HG03175 (cell line): ENCODE measurements at regions not wholly inside any gene's neighbourhood (a gene's known extent, or its start where the extent isn't known, plus 50 kb on each side); places are given as distances from the start of the nearest gene placed in this dataset.

ENCODE experiments used
- ATAC-seq: cut with Tn5 transposase; IDR thresholded peaks from one replicate; pipeline ENCODE4 v1.9.1; 2021; ENCODE audit warnings: mild to moderate bottlenecking, moderate library complexity; ENCODE audit not compliant: unreplicated experiment

DNA sequence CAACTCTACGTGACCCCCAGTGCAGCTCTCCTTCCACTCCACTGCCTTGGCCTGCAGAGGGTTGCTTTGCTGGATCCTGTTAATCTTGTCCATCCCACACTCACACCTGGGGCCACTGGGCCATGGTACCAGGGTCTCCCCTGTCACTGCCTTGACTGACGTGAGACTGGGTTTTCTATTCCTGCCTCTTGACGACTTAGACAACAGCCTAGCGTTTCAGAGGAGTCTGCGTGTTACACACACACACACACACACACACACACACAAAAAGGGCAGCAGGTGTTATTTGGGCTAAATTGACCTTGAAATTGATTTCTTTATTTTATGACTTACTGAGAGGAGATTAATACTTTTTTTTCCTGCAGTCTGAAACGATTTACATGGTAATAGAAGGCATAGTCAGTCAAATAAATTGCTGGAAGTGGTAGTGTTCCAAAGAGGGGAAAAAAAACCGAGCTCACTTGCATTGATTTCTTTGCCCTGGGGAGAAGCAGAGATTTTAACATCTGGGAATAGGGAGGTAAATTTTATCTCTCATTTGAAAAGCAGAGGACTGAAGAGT is 492.3 kb upstream of the EEF2KMT start:
- no peak for ATAC-seq

DNA sequence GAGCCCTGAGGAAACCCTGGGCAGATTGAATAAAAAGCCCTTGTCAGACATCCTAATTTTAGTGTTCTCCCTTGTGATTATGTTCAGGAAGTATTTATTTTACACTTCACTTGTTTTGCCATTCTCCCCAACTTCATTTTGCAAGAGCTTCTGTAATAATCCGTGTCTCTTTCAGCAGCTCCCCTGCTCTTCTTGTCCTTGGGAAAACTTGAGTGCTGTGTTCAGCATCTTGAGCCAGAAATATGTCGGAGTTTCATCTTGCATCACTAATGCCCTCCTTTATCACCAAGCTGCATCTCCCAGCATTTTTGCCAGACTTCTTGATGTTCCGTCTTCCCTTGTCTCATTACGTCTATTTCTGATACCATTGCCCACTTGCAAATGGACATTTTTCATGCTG is 486.5 kb upstream of the EEF2KMT start:
- no peak for ATAC-seq

DNA sequence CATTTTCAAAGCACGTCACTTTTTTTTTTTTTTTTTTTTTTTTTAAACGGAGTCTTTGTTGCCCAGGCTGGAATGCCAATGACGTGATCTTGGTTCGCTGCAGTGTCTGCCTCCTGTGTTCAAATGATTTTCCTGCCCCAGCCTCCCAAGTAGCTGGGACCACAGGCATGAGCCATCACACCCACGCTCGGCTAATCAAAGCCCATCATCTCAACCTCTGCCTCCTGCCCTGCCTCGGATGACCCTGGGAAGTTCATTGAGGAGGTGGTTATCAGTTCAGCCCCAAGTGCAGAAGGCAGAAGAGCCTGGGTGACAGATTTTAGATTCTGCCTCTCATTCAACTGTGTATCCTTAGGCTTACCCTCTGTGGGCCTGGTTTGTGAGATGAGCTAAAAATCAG is 484.9 kb upstream of the EEF2KMT start:
- ATAC-seq = no peak

DNA sequence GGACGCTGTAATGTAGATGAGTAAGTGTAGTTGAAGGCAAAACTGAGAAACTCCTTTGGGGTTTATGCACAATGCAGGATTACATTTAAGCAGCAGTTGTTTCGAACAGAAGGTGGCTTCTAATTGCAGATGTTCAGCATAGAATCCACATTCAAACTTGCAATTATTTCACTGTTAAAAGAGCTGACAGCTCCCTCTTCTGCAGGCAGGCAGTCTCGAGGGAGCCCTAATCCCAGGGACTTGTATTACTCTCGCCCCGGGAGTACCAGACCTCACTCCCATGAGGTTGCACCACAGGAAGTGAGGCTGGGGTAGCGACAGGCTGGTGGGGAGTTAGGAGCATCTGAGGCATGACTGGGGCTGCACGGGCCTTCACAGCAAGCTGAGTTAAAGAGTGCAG is 484.3 kb upstream of the EEF2KMT start:
- ATAC-seq = no peak

DNA sequence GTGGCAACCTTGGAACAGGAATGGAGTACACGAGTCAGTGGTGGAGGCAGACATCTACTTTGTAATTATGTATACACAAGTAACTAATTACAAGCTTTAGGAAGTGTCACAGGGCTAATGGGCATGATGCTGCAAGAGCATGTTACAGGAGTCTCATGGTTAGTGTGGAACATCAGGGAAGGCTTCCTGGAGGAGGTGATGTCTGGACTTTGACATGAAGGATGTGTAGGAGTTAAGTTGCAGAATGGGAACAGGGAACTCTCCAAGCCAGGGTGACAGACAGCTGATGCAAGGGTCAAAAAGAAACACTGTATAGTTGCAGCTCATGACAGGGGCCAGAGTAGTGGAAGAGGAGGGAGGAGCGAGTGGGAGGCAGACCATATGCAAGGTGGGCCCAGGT is 483.8 kb upstream of the EEF2KMT start:
- no peak for ATAC-seq

DNA sequence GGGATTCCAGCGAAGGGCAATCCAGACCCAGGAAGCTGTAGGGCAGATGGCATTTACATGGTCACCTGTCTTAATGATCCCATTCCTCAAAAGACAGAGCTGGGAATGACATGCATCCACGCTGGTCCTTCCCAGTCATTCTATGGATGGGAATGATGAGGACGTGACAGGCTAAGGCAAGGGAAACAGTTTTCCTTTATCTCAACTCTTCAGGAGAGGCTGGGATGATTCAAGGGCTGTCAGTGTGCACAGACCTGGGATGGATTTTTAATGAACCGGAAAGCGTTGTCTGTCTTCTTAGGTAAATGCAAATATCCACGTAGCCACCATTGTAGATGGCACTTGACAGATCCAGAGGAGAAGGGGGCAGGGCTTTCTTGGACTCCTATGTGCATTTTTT is 483.2 kb upstream of the EEF2KMT start:
- ATAC-seq = no peak

DNA sequence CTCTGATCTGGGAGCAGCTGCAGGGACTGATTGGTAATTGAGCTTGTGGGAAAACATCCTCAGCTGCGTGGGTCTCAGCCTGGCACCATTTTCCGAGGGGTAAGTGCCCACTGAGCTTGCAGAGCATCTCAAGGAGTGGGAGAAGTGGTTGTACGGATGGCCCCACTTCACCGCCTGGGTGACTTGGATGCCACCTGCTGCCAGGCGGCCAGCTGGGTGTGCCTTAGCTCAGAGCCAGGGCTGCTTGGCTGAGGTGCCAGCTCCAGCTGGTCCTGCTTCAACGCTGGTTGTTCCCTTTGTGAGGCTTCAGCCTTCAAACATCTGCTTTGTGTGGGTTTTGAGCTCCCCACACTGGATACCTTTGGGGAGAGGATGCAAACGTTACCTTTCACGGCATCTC is 482.7 kb upstream of the EEF2KMT start:
- no peak for ATAC-seq

GRCh38 chr16:5578980-5579379 is 481.4 kb upstream of the EEF2KMT start:
- ATAC-seq = no peak

DNA sequence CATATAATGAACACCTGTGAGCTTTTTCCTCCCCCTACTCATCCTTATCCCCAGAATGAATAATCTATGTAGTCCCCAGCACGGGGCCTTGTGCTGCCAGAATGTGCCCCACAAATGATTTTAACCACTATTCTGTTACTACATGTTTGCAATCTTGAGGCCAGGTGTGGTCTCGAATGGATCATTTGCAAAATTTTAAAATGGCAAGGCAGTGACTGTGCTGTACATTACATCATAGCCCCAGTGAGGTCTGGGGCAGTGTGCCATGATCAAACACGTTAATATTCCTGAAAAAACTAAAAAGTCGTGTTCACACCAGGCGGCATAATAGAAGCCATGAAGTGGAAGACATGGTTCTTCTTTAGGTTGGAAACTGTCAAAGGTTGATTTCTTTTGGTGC is 479.9 kb upstream of the EEF2KMT start:
- no peak for ATAC-seq

GRCh38 chr16:5575646-5576245 is 478.2 kb upstream of the EEF2KMT start:
- ATAC-seq = no peak

- ATAC-seq = no peak
These were observed 477.5 kb upstream of the EEF2KMT start for GRCh38 chr16:5575121-5575520.

DNA sequence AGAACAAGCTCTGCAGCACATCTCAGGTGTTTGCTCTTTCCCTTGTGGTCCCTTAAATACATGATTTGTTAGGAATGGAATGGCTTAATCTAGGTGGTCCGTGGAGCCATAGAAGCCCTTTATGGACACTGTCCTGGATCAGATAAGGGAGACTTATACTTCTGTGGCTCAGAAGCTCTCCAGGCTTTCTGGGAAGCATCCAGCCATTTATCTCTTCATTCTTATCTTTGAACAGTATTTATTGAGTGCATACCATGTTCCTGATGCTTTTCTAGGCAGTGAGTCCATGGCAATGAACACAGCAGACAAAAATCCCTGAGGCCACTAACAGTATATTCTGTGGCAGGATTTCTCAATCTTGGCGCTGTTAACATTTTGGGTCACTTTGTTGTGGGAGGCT is 474.5 kb upstream of the EEF2KMT start:
- no peak for ATAC-seq

DNA sequence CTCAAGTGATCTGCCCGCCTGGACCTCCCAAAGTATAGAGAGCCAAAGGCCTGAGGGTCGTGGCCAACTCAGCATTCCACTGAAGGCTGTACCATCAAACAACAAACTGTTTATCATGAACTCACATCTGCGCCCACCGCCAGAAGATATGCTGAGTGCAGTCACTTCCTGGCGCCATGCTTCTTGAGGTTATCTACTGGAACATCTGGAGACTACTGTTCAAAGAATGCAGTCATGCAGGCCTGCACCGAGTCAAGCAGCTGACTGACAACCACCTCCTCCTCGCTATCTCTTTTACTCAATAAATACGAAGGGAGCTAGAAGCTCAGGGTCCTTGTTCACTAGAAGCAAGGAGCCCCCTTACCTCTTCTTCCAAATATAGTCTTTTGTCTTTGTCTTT is 473.9 kb upstream of the EEF2KMT start:
- ATAC-seq = no peak

GRCh38 chr16:5561800-5562199 is 464.2 kb upstream of the EEF2KMT start:
- ATAC-seq = no peak

DNA sequence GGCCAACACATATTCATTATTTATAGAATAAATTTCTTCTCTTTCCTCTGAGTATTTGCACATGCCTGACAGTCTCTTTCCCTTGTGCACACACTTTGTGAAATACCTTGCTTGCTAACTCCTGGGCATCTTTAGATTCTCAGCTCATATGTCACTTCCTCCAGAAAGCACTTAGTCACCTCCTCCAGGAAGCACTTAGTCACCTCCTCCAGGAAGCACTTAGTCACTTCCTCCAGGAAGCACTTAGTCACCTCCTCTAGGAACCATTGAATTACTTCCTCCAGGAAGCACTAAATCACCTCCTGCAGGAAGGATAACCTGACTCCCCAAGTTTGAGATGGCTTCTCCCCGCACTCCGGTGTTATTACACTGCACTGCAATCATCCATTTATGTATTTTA is 462.5 kb upstream of the EEF2KMT start:
- no peak for ATAC-seq

DNA sequence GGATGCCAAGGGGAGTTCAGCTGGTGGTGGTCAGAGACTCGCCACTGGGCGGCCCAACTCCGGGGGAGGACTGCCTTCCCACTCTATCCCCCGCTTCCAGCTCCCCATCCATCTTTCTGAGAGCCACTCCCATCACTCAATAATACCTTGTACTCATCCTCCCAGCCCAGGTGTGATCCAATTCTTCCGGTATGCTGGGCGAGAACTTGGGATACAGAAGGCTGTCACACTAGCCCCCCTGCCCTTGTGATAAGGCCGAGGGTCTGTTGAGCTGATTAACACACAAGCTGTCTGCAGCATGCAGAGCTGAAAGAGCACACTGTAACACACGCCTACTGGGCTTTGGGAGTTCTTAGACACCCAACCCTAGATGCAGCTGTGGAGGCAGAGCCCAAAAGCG is 460.4 kb upstream of the EEF2KMT start:
- ATAC-seq = no peak

GRCh38 chr16:5557448-5557847 is 459.9 kb upstream of the EEF2KMT start:
- ATAC-seq = no peak

DNA sequence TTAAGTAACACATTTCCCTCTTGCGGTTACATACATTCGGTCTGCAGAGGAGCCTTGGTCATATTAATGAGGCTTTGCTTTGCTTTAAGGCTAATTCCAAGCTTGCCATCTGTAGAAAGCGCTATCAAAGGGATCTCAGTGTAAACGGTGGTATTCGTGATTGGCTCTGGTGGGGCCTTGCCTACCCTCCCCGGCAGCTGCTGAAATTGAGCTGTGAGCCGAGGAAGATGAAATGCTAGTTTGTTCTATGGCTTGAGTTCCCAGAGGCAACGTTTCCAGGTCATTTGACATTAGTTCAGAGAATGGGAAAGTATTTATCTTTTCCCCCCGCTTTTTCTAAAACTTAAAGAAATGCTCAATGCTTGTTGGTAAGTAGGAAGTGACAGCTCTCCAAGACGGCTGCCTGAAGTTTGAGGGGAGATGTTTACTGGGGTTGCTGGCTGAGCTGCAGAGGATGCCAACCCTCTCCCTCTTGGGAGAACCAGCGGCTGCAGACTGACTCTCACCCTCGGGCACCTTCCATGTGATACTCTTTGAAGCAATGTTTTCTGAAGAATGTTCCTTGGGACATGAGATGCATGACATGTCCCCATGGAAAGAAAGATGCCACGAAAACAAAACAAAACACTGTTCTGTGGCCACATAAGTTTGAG is 458.7 kb upstream of the EEF2KMT start:
- no peak for ATAC-seq

DNA sequence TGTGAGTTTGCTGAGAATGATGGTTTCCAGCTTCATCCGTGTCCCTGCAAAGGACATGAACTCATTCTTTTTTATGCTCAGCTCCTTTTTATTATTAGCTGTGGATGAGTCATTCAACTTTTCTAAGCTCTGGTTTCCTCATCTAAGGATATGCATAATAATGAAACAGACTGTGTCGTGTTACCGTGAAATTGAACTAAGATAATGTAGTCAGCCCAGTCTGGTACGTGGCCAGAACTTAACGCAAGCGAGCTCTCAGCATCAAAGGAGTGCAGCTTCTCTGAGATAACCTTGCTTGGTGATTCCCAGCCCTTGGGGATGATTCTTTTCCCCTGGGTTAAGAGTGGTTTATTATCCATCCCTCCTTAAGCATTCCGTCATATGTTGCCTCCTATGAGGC is 454.3 kb upstream of the EEF2KMT start:
- ATAC-seq = no peak

DNA sequence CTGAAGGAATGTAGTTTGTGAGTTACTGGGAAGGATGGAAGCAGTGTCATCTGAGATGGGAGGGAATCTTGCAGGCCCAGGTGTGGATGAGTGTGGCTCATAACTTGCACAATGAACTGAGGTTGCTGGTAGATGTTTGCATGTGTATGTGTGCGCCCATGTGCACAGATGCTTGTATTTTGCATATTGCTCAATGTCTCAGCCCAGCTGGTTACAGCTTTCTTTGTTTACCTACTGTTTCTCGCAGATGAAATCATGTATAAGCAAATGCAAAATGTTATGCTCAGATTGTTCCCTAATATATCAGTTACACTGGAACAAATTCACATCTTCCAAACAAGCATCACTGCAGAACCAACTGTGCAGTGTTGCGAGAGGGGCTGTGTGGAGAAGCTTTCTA is 452.2 kb upstream of the EEF2KMT start:
- ATAC-seq = no peak

GRCh38 chr16:5541356-5541755 is 443.8 kb upstream of the EEF2KMT start:
- ATAC-seq = no peak

- no peak for ATAC-seq
These were observed 439.8 kb upstream of the EEF2KMT start for GRCh38 chr16:5537347-5537746.
